H1 (cell line): ENCODE measurements at regions not wholly inside any gene's neighbourhood (a gene's known extent, or its start where the extent isn't known, plus 50 kb on each side); places are given as distances from the start of the nearest gene placed in this dataset.

Experiments
- CTCF ChIA-PET: fragments of 300-600 bp; sonication (Branson Sonifier 250); formaldehyde crosslinking; loops from one replicate; lab custom pipeline; 2021; ENCODE audit not compliant: partially characterized antibody; lab: Charles Lee
- POLR2A ChIA-PET: fragments of 300-600 bp; sonication (Branson Sonifier 250); formaldehyde crosslinking; loops from one replicate; lab custom pipeline; 2021; ENCODE audit warnings: inconsistent platforms; ENCODE audit not compliant: partially characterized antibody; lab: Charles Lee
- DNase-seq, 2 experiments: peaks; one replicate each; pipeline versions ENCODE4 v3.0.0 to v3.0.0-alpha.2; 2010 to 2022; ENCODE audit warnings: low spot score in 2 of 2, low read depth in 1 of 2, mixed read lengths in 1 of 2
- FAIRE-seq: peaks from 2 replicates; lab custom pipeline; 2011; peaks lifted over from hg19 to GRCh38; lab: Jason Lieb, UNC
- H2AFZ ChIP-seq: 2 replicates; pipeline ENCODE4 v1.8.1; 2012; ENCODE audit warnings: low read length, inconsistent platforms
- H2AK5ac ChIP-seq: 2 replicates; pipeline ENCODE4 v1.6.1; 2013; ENCODE audit warnings: low read depth, low read length
- H2BK120ac ChIP-seq: replicated peaks from 2 replicates; pipeline ENCODE3; 2013; ENCODE audit warnings: low read depth, low read length, inconsistent platforms
- H2BK12ac ChIP-seq: 2 replicates; pipeline ENCODE4 v1.6.1; 2013; ENCODE audit warnings: low read depth, low read length
- H2BK15ac ChIP-seq: 2 replicates; pipeline ENCODE4 v1.6.1; 2013; ENCODE audit warnings: low read length
- H2BK20ac ChIP-seq: 2 replicates; pipeline ENCODE4 v1.6.1; 2013; ENCODE audit warnings: low read length
- H2BK5ac ChIP-seq: 2 replicates; pipeline ENCODE4 v1.6.1; 2013; ENCODE audit warnings: low read depth, low read length
- H3K14ac ChIP-seq: 2 replicates; pipeline ENCODE4 v1.6.1; 2013; ENCODE audit warnings: inconsistent platforms; ENCODE audit not compliant: insufficient read length
- H3K18ac ChIP-seq: 2 replicates; pipeline ENCODE4 v1.6.1; 2013; ENCODE audit warnings: low read length; ENCODE audit errors: extremely low read depth
- H3K23ac ChIP-seq: 2 replicates; pipeline ENCODE4 v1.6.1; 2013; ENCODE audit warnings: inconsistent platforms; ENCODE audit not compliant: insufficient read length
- H3K23me2 ChIP-seq: 2 replicates; pipeline ENCODE4 v1.6.1; 2013; ENCODE audit warnings: low read depth, low read length
- H3K27ac ChIP-seq: 2 replicates; pipeline ENCODE4 v1.6.1; 2011; ENCODE audit warnings: low read depth, low read length, inconsistent platforms
- H3K27me3 ChIP-seq, 4 experiments: replicated peaks in 1 of 4; 1 replicate in 1 of 4; 2 replicates in 3 of 4; pipeline versions ENCODE4 v1.6.1 to v1.8.1; 2011 to 2013; ENCODE audit warnings: low read length in 3 of 4, mild to moderate bottlenecking in 3 of 4, inconsistent platforms in 2 of 4, mixed read lengths in 2 of 4, moderate library complexity in 1 of 4; ENCODE audit not compliant: control insufficient read depth in 3 of 4, insufficient read depth in 3 of 4; ENCODE audit errors: extremely low read depth in 1 of 4
- H3K36me3 ChIP-seq, 4 experiments: 2 replicates each; pipeline versions ENCODE4 v1.6.1 to v1.8.1; 2011 to 2013; ENCODE audit warnings: mild to moderate bottlenecking in 4 of 4, low read length in 3 of 4, moderate library complexity in 2 of 4, control low read depth in 1 of 4, inconsistent platforms in 1 of 4; ENCODE audit not compliant: insufficient read depth in 4 of 4, control insufficient read depth in 2 of 4
- H3K4ac ChIP-seq: replicated peaks from 2 replicates; pipeline ENCODE3; 2013; ENCODE audit warnings: low read length, low read depth, mixed read lengths, inconsistent platforms; ENCODE audit not compliant: insufficient read length
- H3K4me1 ChIP-seq, 4 experiments: replicated peaks in 1 of 4; 1 replicate in 1 of 4; 2 replicates in 3 of 4; pipeline versions ENCODE4 v1.6.1 to v1.8.1; 2011 to 2013; ENCODE audit warnings: low read length in 3 of 4, inconsistent platforms in 2 of 4, mixed read lengths in 1 of 4; ENCODE audit not compliant: insufficient read depth in 4 of 4, control insufficient read depth in 3 of 4
- H3K4me2 ChIP-seq, 2 experiments: 2 replicates each; pipeline versions ENCODE4 v1.6.1 to v1.8.1; 2011 to 2013; ENCODE audit warnings: low read depth in 2 of 2, low read length in 2 of 2, control low read depth in 1 of 2, inconsistent platforms in 1 of 2, mild to moderate bottlenecking in 1 of 2; ENCODE audit not compliant: insufficient read depth in 1 of 2
- H3K4me3 ChIP-seq, 4 experiments: fragments of 200-600, 300-600 bp in 1 of 4; sonication (generic), shearing (Covaris generic), sonication (Bioruptor Twin) in 1 of 4; 2 replicates each; pipeline versions ENCODE4 v1.5.1 to v1.8.1; 2011 to 2016; ENCODE audit warnings: low read length in 4 of 4, low read depth in 3 of 4, control low read depth in 2 of 4, inconsistent platforms in 2 of 4, mild to moderate bottlenecking in 2 of 4, mixed read lengths in 1 of 4, moderate library complexity in 1 of 4; ENCODE audit not compliant: insufficient read depth in 2 of 4; ENCODE audit errors: extremely low read depth in 1 of 4
- H3K56ac ChIP-seq: replicated peaks from 2 replicates; pipeline ENCODE3; 2013; ENCODE audit warnings: low read depth, mild to moderate bottlenecking, mixed read lengths, low read length, inconsistent platforms; ENCODE audit not compliant: insufficient read length
- H3K79me1 ChIP-seq: 2 replicates; pipeline ENCODE4 v1.6.1; 2013; ENCODE audit warnings: low read depth, low read length, control low read depth
- H3K79me2 ChIP-seq, 2 experiments: 2 replicates each; pipeline versions ENCODE4 v1.6.1 to v1.8.1; 2012 to 2013; ENCODE audit warnings: low read length in 2 of 2, mild to moderate bottlenecking in 2 of 2, inconsistent platforms in 1 of 2; ENCODE audit not compliant: insufficient read depth in 2 of 2, control insufficient read depth in 1 of 2
- H3K9ac ChIP-seq, 4 experiments: replicated peaks in 1 of 4; 1 replicate in 1 of 4; 2 replicates in 3 of 4; pipeline versions ENCODE4 v1.6.1 to v1.8.1; 2011 to 2013; ENCODE audit warnings: low read depth in 3 of 4, low read length in 3 of 4, control low read depth in 2 of 4, mild to moderate bottlenecking in 2 of 4, moderate library complexity in 2 of 4, inconsistent platforms in 1 of 4; ENCODE audit errors: extremely low read depth in 1 of 4
- H3K9me3 ChIP-seq, 2 experiments: 2 replicates each; pipeline versions ENCODE4 v1.6.1 to v1.8.1; 2012 to 2013; ENCODE audit warnings: mild to moderate bottlenecking in 2 of 2, moderate library complexity in 2 of 2, control low read depth in 1 of 2, inconsistent platforms in 1 of 2, low read depth in 1 of 2, low read length in 1 of 2, mixed read lengths in 1 of 2; ENCODE audit not compliant: insufficient read depth in 2 of 2
- H4K20me1 ChIP-seq, 2 experiments: replicated peaks in 1 of 2; 2 replicates each; pipeline versions ENCODE3 to v1.8.1; 2011 to 2013; ENCODE audit warnings: inconsistent platforms in 2 of 2, low read length in 2 of 2, mild to moderate bottlenecking in 1 of 2; ENCODE audit not compliant: insufficient read depth in 2 of 2, control insufficient read depth in 1 of 2
- H4K5ac ChIP-seq: 2 replicates; pipeline ENCODE4 v1.6.1; 2013; ENCODE audit warnings: low read length, low read depth, mixed read lengths, inconsistent platforms; ENCODE audit not compliant: insufficient read length
- H4K8ac ChIP-seq: 2 replicates; pipeline ENCODE4 v1.8.0; 2013; ENCODE audit warnings: mild to moderate bottlenecking, moderate library complexity, low read length, inconsistent platforms; ENCODE audit not compliant: insufficient read depth; ENCODE audit errors: extremely low read depth
- H4K91ac ChIP-seq: replicated peaks from 2 replicates; pipeline ENCODE3; 2013; ENCODE audit warnings: low read length, mixed read lengths, inconsistent platforms; ENCODE audit not compliant: insufficient read length
- BRCA1 ChIP-seq: IDR thresholded peaks from 2 replicates; pipeline ENCODE4 v1.6.1; 2012; ENCODE audit warnings: low read depth, low read length, improper control_type of control experiment
- CBX5 ChIP-seq: fragments of 300-800, 300-1000 bp; sonication (generic); IDR thresholded peaks from 2 replicates; pipeline ENCODE4 v1.7.1; 2016; ENCODE audit warnings: antibody characterized with exemption, low read length, low read depth
- EP300 ChIP-seq, 2 experiments: IDR thresholded peaks; 1 replicate in 1 of 2; 2 replicates in 1 of 2; pipeline ENCODE4 v1.6.1; 2011 to 2012; ENCODE audit warnings: low read depth in 2 of 2, low read length in 2 of 2, mild to moderate bottlenecking in 2 of 2, borderline replicate concordance in 1 of 2, inconsistent platforms in 1 of 2, moderate library complexity in 1 of 2
- HDAC2 ChIP-seq, 2 experiments: fragments of 300-600 bp in 1 of 2; sonication (generic) in 1 of 2; IDR thresholded peaks; 2 replicates each; pipeline ENCODE4 v1.6.1; 2011 to 2012; ENCODE audit warnings: low read depth in 2 of 2, low read length in 2 of 2, mild to moderate bottlenecking in 2 of 2, moderate library complexity in 2 of 2, borderline replicate concordance in 1 of 2, inconsistent platforms in 1 of 2
- JUND ChIP-seq: IDR thresholded peaks from 2 replicates; pipeline ENCODE4 v1.6.1; 2011; ENCODE audit warnings: mild to moderate bottlenecking, improper control_type of control experiment, low read length
- MAFK ChIP-seq: IDR thresholded peaks from 2 replicates; pipeline ENCODE4 v1.6.1; 2012; ENCODE audit warnings: low read depth, mild to moderate bottlenecking, improper control_type of control experiment, low read length
- NANOG ChIP-seq: IDR thresholded peaks from 2 replicates; pipeline ENCODE4 v1.6.1; 2011; ENCODE audit warnings: low read length, low read depth, mild to moderate bottlenecking, inconsistent platforms; ENCODE audit not compliant: insufficient read depth, poor library complexity, severe bottlenecking
- POLR2AphosphoS5 ChIP-seq: IDR thresholded peaks from 2 replicates; pipeline ENCODE4 v1.6.1; 2011; ENCODE audit warnings: low read depth, low read length
- TAF7 ChIP-seq: optimal IDR thresholded peaks from 2 replicates; pipeline ENCODE3; 2011; ENCODE audit warnings: low read depth, mild to moderate bottlenecking, inconsistent platforms, low read length, moderate library complexity, borderline replicate concordance
- WGBS, 2 experiments: shearing (Covaris generic) in 1 of 2; methylation state at CpG; one replicate each; pipeline versions ENCODE4 v1.1.6 to v1.1.7; 2013 to 2015; ENCODE audit warnings: low lambda C conversion rate in 2 of 2, mixed read lengths in 2 of 2, inconsistent platforms in 1 of 2, low coverage in 1 of 2, missing lambda C conversion rate in 1 of 2; ENCODE audit not compliant: insufficient replicate concordance in 2 of 2, insufficient coverage in 1 of 2, insufficient read length in 1 of 2; ENCODE audit errors: extremely low coverage in 1 of 2, missing lambda C conversion rate in 1 of 2; 5-methylcytosine and 5-hydroxymethylcytosine counted together

DNA sequence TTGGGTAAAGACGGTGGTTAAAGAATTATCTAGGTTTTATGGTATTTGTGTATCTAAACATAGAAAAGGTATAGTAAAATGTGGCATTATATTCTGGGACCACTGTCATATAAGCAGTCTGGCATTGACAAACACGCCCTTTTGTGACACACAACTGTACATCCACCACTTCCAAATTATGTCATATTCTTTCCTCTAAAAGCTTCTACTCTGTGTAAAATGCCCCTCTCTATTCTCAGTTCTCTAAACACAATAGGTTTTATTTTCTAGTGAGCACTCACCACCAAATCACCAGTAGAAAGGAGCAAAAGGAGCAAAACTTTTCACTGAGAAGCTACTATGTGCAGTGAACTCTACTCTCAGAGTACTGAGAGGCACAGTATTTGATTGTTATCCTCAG is 88.1 kb upstream of the PIEZO2 start:
- no peaks in the 10 kb centered on the region for H3K27me3 ChIP-seq
- H3K56ac ChIP-seq, result no peak overlapping the region
- no peak overlapping the region for H3K4me3 ChIP-seq
- no peak overlapping the region for H4K8ac ChIP-seq
- H3K9me3 ChIP-seq, result no peaks in the 10 kb centered on the region
- H3K23ac ChIP-seq, result no peak overlapping the region
- no peaks in the 10 kb centered on the region for H3K79me1 ChIP-seq
- no peak overlapping the region for H2BK120ac ChIP-seq
- H3K18ac ChIP-seq, result no peak overlapping the region
- no peak overlapping the region for H4K91ac ChIP-seq
- no peak overlapping the region for H2BK20ac ChIP-seq
- H3K14ac ChIP-seq, result no peak overlapping the region
- CTCF ChIA-PET, result interaction anchor here (0.6 kb wide), 1 partner anchor 1822 kb away, joined by 3 read pairs; no protein-coding TSS in a partner anchor
- H3K4me2 ChIP-seq, result no peak overlapping the region
- H4K5ac ChIP-seq, result no peak overlapping the region
- H3K4ac ChIP-seq, result no peak overlapping the region
- no peak overlapping the region for H2BK5ac ChIP-seq
- H2BK12ac ChIP-seq, result no peak overlapping the region
- H3K79me2 ChIP-seq, result no peaks in the 10 kb centered on the region
- no peak for FAIRE-seq
- no peaks in the 10 kb centered on the region for H3K23me2 ChIP-seq
- POLR2A ChIA-PET, result no interaction called here
- TF ChIP-seq BRCA1, result no peak
- TF ChIP-seq POLR2AphosphoS5, result no peak
- no peak for TF ChIP-seq CBX5
- no peak for TF ChIP-seq EP300 (IDR thresholded peaks at IDR 0.05; ENCODE audit: borderline replicate concordance in 1 of 2, low read depth in 2 of 2, low read length in 2 of 2)
- no peak for TF ChIP-seq MAFK
- TF ChIP-seq HDAC2 (IDR thresholded peaks at IDR 0.05; ENCODE audit: borderline replicate concordance in 1 of 2, low read depth in 2 of 2, low read length in 2 of 2), result no peak
- no peak for TF ChIP-seq JUND
- TF ChIP-seq TAF7, result no peak
- TF ChIP-seq NANOG, result no peak
- DNase-seq, result no peak
- H2AFZ ChIP-seq, result no peak overlapping the region
- H3K36me3 ChIP-seq, result no peaks in the 10 kb centered on the region
- no peaks in the 10 kb centered on the region for H3K4me1 ChIP-seq
- no peak overlapping the region for H2AK5ac ChIP-seq
- WGBS, 2 experiments, result 92% methylated on average over 2 of the region's 2 CpGs; no CpG with 5 or more reads in 1 of the 2 experiments
- H2BK15ac ChIP-seq, result no peak overlapping the region
- no peaks in the 10 kb centered on the region for H4K20me1 ChIP-seq
- no peak overlapping the region for H3K9ac ChIP-seq
- H3K27ac ChIP-seq, result no peak overlapping the region
